NCI-H2227 treated with DMSO at 0.1 percent for 48 hours (cell line): ENCODE measurements at regions not wholly inside any gene's neighbourhood (a gene's known extent, or its start where the extent isn't known, plus 50 kb on each side); places are given as distances from the start of the nearest gene placed in this dataset.

Experiments
- DNase-seq: peaks from one replicate; lab custom pipeline; 2025; lab: John Stamatoyannopoulos, UW

DNA sequence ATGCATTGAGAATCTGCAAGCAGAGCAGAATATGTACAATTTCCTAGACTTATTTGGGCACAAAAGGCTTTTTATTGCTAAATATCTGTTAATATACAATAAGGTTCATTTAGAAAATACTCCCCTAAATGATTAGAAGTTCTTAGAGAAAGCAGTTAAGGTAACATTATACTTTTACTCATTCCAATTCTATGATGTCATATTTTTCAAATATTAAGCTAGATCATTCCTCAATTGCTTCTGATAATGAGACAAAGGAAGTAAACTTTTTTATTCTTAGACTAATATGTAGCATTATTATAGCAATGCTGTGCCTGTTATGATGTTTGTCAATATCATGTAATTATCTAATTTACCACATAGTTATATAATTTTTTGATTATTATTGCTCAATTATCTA is 447.0 kb downstream of the SLC16A7 start:
- DNase-seq, result no peak

DNA sequence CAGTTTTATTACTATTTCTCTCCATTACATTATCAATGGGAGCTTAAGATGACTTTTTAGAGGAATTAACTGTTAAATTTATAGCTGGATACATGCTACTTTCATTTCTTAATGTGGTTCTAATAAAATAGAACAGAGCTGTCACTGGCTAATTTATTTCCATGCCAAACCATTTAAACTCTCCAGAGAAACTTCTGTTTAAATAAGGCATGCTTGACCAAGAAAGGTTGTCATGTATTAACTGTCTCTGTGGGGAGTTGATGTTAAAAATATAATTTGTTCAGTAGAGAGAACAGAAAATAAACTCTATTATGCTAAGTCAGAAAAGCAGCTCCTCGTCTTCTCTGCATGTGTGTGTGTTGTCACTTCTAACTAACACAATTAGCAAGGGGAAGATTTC is 447.4 kb downstream of the SLC16A7 start:
- DNase-seq, result no peak

DNA sequence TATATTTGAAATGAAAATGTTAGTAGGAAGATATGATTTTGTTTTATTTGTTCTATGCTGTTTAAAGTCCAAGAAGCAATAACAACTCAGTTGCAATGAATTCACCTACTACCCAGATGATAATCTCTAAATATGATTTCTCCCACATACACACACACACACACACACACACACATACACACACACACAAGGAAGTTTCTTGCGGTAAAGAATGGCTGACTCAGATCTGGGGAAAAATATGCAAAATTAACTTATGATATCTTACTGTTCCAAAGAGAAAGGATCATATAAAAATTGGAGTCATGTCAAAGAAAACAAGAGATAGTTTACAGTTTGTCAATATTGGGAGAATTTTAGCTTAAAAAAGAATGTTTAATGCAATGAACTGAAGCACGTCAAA is 456.7 kb downstream of the SLC16A7 start:
- no peak for DNase-seq

DNA sequence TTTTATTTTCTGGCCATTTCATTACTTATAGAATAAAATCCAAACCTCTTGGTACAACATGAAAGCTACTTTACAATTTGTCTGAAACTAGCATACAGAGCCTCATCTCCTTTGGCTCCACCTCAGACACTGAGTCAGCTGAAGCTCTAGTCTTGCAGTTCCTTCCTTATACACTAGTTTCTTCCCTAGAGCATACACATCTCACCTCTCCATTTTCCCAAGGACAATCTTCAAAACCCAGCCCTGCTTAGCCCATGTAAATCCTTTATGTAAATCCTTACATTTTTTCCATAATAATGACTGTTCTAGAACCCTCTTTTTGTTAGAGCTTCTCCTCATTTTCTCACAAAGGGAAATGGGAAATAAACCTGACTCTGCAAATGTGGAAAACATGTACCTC is 463.4 kb downstream of the SLC16A7 start:
- DNase-seq, result no peak

DNA sequence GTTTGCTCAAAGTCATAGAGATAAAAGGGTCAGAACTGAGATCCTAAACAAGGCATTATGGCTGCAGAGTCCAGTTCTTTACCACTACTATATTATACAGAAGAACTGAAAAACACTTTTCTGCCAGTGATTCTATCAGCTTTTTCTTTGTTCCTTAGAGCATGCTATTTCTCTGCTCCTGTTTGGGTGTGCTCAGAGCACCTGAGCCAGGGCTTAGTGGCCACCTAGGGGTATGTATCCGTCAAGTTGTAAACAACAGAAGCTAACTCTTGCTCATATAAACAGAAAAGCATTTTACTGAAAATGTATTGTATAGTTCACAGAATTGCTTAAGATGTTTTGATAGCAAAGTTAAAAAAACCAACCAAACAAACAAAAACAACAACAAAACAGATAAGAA is 470.8 kb downstream of the SLC16A7 start:
- no peak for DNase-seq

DNA sequence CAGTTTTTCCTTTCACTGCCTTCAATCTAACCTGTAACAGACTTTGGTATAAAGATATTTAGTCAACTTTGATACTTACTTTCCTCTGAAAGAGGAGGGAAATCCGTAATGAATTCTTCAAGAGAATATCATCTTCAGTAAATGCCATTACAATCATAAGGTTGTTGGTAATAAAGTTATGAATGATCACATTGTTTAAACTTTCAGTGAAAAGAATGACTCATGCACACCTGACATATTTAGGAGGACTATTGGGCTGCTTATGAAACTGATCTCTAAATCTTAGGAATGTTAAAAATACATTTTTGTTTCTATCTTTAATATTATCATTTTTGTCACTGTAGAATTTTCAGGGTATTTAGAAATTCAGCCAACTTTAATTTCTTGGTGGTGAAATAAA is 474.7 kb downstream of the SLC16A7 start:
- DNase-seq, result no peak

DNA sequence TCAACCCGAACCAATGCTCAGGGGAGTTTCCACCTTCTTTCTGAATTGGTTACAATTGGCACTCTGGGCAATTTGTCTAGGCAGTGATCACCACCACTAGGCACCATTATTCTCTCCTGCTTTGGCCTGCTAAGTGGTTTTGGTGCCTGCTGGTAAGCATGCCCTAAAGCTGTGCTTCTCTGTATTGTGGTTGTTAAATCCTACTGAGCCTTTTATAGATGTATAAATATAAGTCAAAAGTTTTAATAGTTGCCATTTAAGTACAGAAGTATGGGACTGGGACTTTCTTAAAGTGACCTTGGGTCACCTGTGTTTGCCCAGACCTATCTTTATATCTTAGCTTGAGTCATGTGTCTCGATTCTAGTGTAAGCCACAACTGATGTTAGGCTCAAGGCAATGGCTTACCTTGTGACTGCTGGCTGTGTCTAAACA is 475.9 kb downstream of the SLC16A7 start:
- no peak for DNase-seq

DNA sequence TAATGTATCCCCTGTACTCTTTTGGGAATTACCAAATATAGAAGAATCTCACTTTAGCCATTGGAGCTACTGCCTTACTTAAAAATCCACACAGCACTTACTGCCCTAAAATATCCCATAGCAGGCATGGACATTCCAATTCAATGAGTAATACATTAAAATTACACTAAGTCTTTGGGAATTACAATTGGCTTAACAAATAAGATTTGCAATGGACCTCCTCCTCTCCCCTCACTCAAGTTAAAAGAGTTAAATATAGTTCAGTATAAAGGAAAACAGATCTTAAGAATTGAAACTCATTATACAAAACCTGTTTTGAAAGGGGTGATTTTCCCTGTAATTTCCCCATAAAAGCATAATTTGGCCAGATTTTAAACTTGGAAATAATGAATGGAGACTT is 477.1 kb downstream of the SLC16A7 start:
- DNase-seq, result no peak

DNA sequence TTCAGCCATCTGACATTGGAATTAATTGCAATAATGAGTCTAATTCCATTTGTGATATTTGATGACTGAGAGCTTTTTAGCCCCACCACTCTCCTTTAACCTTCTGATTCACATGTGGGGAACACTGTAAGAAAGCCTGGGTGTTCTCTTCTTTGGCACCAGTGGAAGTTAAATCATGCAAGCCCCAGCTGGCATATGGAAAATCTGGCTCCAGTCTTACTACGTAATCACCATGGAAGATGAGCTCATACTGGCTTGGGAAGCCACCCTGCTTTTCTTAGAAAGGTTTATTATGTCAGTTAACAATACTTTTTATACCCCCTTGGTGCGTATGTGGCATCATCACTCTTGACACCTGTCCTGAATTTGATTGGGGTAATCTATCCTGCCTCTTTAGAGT is 479.3 kb downstream of the SLC16A7 start:
- no peak for DNase-seq

DNA sequence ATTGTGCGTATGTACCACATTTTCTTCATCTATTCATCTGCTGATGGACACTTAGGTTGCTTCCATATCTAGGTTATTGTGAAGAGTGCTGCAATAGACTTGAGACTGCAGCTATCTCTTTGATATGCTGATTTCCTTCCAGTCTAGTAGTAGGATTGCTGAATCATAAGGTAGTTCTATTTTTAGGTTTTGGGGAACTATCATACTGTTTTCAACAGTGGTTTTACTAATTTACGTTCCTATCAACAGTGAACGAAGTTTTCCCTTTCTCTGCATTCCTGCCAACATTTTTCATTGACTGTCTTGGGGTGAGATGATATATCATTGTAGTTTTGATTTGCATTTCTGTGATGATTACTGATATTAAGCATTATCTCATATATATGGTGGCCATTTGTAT is 482.2 kb downstream of the SLC16A7 start:
- no peak for DNase-seq

DNA sequence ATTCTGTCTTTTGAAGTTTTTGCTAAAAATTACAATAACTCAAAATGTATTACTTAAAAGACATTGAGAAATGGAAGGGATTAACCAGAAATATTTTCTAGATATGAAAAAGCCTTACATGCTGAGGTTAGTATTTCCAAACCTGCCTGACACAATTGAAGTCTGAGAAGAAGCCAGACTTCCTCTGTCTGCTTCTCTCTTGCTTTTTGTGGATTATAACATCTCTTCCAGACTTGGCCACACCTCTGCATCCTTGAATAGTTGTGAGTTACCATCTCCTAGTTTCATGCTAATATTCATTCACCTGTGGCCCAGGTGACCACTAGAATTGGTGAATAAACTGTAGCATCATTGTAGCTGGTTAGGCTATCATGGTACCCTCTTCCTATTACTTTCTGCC is 497.6 kb downstream of the SLC16A7 start:
- DNase-seq, result no peak

DNA sequence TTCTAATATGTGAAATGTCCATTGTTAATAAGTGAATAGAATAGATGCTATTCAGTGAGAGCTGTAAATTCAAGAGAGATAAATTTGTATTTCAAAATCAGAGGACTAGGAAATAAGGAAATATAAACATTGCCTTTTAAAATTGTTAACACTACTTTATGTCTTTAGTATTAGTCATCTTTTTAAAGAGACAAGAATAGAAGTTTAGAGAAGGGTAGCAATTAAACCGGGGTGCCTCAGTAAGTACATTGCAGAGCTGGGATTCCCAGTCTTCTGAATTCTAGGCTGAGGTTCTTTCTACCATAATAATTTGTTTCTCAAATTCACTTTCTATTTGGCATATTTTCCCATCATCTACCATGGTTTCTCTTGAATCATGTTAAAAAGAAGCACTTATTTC is 498.6 kb downstream of the SLC16A7 start:
- no peak for DNase-seq

DNA sequence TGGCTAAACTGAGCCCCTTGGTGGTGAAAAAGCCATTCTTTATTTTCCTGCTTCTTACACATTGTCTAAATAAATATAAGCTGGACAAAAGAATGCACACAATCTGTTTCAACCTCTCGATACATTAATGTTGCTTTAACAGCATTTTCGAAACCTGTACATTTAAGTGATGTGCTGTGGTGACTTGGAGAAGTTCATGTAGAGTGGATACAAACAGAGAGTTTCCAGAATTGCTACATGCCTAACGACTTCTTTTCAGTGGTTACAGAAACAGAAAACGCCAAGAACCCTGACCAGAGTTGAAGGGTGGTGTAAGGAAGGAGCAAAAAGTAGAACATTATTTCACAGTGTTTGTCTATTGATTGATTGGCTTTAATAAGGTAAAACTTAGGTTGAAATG is 500.9 kb downstream of the SLC16A7 start:
- DNase-seq, result no peak

DNA sequence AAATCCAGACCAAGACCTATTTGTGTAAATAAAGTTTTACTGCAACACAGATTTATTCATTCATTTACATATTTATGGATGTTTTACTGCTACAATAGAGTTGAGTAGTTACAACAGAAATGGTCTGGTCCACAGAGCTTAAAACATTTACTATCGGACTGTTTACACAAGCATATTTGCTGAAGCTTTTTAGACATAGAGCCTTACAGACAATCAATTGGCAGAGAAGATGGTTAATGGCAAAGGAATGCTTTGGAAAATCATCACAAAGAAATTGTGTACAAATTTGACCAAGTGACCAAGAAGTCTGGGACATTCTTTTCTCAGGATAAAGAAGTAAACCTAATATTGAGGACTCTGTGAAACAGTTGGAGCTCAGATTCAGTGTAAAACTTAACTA is 504.3 kb downstream of the SLC16A7 start:
- DNase-seq, result no peak

DNA sequence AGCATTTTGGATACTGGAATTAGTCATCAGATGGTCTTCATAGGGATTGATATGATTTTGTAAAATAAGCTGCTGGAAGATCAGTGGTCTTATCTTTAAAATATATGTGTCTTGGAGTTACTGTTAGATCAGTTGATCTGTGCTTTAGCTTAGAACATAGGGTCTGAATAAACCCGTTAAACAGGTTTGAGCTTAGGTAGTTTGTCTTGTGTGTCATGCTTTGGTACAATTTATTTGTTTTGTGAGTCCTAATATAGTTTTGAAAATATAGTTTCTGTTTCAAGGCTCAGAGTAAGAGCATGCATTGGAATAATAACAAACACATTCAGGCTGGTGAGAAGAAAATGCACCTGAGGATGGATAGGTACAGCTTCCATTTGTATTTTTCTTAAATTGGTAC is 505.0 kb downstream of the SLC16A7 start:
- no peak for DNase-seq

DNA sequence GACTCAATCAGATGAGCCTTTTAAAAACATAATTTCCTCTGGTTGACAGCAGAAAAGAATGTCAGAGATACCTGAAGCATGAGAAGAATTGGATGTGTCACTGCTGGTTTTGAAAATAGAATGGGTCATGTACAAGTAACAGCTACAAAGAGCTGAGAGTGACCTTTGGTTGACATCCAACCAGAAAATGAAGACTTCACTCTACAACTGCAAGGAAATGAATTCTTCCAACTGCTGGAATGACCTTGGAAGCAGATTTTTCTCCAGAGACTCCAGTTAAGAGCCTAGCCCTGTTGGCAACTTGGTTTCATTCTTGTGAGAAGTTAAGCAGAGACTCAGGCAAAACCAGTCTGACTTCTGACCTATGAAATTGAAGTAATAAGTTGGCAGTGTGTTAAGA is 505.9 kb downstream of the SLC16A7 start:
- no peak for DNase-seq

DNA sequence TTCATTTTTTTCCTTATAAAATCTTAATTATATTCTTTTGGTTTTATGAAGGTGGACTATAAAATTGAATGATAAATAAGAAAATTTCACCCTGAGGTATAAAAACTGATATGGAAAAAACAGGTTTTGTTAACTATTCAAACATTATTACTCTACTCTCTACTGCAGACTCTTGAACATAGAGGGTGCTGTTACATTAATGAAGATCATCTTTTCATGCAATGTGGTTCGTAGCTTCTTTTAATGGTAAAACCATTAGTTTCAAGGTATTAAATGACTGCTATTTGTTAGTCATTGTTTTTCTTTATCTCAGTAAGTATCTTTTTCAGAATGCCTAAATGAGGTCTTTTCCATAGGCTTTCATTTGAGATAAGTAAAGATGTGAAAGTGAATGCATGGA is 510.4 kb downstream of the SLC16A7 start:
- DNase-seq, result no peak

DNA sequence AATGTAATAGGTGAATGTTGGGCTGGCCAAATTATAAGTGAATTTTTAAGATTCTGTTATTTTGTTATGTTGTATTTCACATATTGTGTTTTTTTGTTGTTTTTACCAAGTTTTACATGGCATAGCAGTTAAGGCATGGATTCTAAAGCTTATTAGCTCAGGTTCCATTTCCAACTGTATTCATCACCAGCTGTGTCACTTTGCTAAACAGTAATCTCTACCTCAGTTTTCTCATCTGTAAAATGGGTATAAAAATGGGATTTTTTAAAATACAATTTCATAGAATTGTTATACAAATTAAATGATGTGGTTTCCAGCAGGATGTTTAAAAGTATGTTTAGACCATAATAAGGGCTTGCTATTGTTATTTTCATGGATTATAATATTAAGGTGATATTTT is 512.2 kb downstream of the SLC16A7 start:
- DNase-seq, result no peak

DNA sequence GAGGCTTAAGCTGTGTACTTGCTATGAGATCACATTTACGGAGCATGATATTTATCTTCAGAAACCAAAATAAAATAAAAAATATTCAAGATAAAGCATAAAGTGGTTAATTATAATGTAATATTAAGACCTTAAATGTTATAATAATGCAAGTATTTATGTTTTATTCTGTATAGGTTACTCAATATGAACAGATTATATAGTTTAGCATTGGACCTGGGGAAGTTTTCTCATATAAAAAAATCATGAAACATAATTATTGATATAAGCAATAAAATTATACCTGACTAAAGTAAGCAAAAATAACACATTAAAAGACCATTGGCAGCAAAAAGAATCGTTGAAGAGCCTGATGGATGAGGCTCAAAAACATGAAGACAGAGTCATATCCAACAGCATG is 516.2 kb downstream of the SLC16A7 start:
- no peak for DNase-seq

DNA sequence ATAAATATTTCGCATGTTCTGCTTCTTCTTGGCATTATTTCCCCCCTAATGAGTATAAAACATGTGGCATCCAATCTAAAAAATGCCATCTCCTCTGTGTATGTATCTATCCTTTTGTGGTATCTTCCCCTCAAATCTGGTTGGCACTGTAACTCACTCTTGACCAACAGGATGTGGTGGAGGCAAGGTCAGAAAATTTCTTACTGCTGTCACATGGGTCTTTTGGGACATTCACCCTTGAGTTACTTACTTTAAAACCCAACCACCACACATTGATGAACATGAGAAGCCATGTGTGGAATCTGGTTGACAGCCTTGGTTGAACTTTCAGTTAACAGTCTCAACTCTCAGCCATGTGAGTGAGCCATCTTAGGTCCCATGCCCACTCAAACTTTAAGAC is 516.9 kb downstream of the SLC16A7 start:
- DNase-seq, result no peak

DNA sequence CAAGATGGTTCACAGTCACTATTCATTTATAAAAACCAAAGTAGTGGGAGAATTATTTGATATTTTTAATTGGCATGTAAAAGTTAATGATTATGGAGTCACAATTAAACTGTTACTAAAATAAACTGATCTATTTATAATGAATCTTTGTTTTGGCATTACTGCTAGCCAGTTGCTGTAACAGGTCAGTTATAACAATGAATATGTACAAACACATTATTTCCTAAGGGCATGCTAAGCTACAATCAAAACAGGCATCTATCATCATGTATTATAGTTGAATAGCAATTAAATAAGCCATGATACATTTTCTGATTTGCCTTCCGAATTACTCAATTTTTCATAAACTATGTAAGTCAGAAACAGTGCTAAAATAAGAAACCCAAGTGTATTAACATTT is 518.3 kb downstream of the SLC16A7 start:
- DNase-seq, result no peak

DNA sequence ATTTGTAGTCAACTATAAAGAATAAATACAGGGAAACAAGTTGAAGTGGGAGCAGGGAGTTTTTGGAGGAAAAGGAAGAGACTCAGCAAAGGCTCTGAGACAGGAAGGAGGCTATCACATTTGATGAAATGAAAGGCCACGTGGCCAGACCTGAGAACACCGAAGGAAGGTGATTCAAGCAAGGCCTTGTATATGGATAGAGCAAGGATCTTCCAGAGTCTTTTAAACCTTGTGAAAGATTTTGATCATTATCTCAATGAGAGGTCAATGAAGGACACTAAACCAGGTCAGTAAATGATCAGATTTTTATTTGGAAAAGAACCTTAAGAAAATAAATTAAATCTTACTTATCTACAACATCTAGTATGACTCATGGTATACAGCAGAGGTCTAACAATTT is 523.5 kb downstream of the SLC16A7 start:
- no peak for DNase-seq

DNA sequence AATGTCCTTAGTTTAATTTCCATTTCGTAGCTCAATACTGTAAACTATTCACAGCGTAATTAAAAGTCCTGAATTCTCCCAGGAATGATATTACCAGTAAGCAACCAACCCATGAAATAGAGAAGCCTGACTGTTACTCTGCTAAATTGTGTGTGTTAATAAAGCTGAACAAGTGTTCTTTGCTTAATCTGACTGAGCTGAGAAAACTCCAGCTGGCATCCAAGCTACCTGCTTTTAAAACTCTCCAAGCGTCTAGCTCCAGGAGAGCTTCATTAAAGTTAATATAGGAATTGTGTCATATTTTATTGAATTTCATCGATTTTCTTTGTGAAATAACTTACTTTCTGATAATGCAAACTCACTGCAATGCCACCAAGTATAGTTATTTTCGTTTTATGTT is 524.4 kb downstream of the SLC16A7 start:
- DNase-seq, result no peak

DNA sequence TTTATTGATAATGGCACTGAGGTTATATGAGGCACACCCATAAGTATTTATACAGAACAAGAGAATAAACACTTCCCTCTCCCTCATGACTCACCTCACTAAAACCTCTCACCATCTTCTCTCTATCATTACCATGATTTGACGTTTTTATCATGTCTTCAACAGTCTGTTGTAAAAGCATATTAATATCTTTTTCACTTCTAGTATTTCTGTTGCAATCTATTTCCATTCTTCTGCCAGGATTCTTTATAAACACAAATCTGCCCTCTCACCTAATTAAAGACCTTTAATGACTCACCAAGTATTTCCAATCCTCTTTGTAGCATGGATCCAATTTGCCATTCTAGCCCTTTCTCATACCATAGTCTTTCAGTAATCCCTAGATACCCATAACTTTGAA is 527.7 kb downstream of the SLC16A7 start:
- DNase-seq, result no peak

DNA sequence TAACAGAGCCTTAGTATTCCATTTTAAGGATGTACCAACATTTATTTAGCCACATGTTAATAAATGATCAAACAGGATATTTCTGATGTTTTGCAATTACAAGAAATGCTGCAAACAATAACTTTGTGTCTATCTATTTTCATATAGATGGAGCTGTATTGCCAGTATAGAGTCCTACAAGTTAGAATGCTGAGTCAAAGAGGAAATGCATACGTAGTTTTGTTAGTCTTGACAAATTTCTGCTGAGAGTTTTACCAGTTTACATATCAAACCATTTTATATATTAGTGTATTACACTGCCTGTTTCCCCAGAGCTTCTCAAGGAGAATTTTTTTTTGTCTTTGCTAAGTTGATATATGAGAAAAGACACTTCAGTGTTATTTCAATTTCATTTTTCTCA is 541.7 kb downstream of the SLC16A7 start:
- no peak for DNase-seq
